Activated naive CD4-positive, alpha-beta T cell treated with anti-CD3 and anti-CD28 coated beads, Interleukin-2, amount 50 U/mL, for 24 hours (primary cell): ENCODE measurements at regions not wholly inside any gene's neighbourhood (a gene's known extent, or its start where the extent isn't known, plus 50 kb on each side); places are given as distances from the start of the nearest gene placed in this dataset.

Source experiments
- H3K27ac Mint-ChIP-seq: one replicate; pipeline ENCODE4 v1.8.0; 2021; ENCODE audit warnings: mild to moderate bottlenecking, mixed read lengths
- H3K27me3 Mint-ChIP-seq: one replicate; pipeline ENCODE4 v1.8.0; 2021; ENCODE audit warnings: mixed read lengths
- H3K36me3 Mint-ChIP-seq: one replicate; pipeline ENCODE4 v1.8.0; 2021; ENCODE audit warnings: mixed read lengths
- H3K4me1 Mint-ChIP-seq: one replicate; pipeline ENCODE4 v1.8.0; 2021; ENCODE audit warnings: mixed read lengths
- H3K4me3 Mint-ChIP-seq: one replicate; pipeline ENCODE4 v1.8.0; 2021; ENCODE audit warnings: mild to moderate bottlenecking, mixed read lengths
- H3K9me3 Mint-ChIP-seq: one replicate; pipeline ENCODE4 v1.8.0; 2021; ENCODE audit warnings: mixed read lengths

- H3K4me3 Mint-ChIP-seq = no peak overlapping the region
- H3K27ac Mint-ChIP-seq = no peak overlapping the region
- no peaks in the 10 kb centered on the region for H3K9me3 Mint-ChIP-seq
- H3K36me3 Mint-ChIP-seq = no peaks in the 10 kb centered on the region
- H3K27me3 Mint-ChIP-seq = peaks cover 17% of the 10 kb centered on the region
- H3K4me1 Mint-ChIP-seq = no peaks in the 10 kb centered on the region
Observed at GRCh38 chr15:62568004-62568403, 402.9 kb upstream of the C2CD4B start.

GRCh38 chr15:62568702-62569101, 403.6 kb upstream of the C2CD4B start:
- no peaks in the 10 kb centered on the region for H3K4me1 Mint-ChIP-seq
- H3K36me3 Mint-ChIP-seq = no peaks in the 10 kb centered on the region
- H3K9me3 Mint-ChIP-seq = no peaks in the 10 kb centered on the region
- no peak overlapping the region for H3K27ac Mint-ChIP-seq
- no peak overlapping the region for H3K4me3 Mint-ChIP-seq
- peaks cover 11% of the 10 kb centered on the region for H3K27me3 Mint-ChIP-seq

- Mint-ChIP-seq H3K36me3 (no peaks in the 10 kb centered on the region), H3K9me3 (no peaks in the 10 kb centered on the region), H3K27me3 (peaks cover 10% of the 10 kb centered on the region), H3K27ac (peak overlapping the region; percentile 48), H3K4me1 (no peaks in the 10 kb centered on the region), H3K4me3 (no peak overlapping the region)
Observed at GRCh38 chr15:62569460-62570404, 404.6 kb upstream of the C2CD4B start.

GRCh38 chr15:62570405-62570783, 405.3 kb upstream of the C2CD4B start:
- H3K4me3 Mint-ChIP-seq = no peak overlapping the region
- no peaks in the 10 kb centered on the region for H3K9me3 Mint-ChIP-seq
- H3K27ac Mint-ChIP-seq = no peak overlapping the region
- no peaks in the 10 kb centered on the region for H3K36me3 Mint-ChIP-seq
- no peaks in the 10 kb centered on the region for H3K4me1 Mint-ChIP-seq
- H3K27me3 Mint-ChIP-seq = peaks cover 8% of the 10 kb centered on the region

- Mint-ChIP-seq H3K27me3 (peaks cover 7% of the 10 kb centered on the region), H3K9me3 (no peaks in the 10 kb centered on the region), H3K4me1 (no peaks in the 10 kb centered on the region), H3K4me3 (no peak overlapping the region), H3K27ac (no peak overlapping the region), H3K36me3 (no peaks in the 10 kb centered on the region)
Observed at GRCh38 chr15:62571072-62571471, 406.0 kb upstream of the C2CD4B start.

- Mint-ChIP-seq H3K27me3 (peaks cover 4% of the 10 kb centered on the region), H3K27ac (no peak overlapping the region), H3K9me3 (no peaks in the 10 kb centered on the region), H3K36me3 (no peaks in the 10 kb centered on the region), H3K4me1 (no peaks in the 10 kb centered on the region), H3K4me3 (no peak overlapping the region)
Observed at GRCh38 chr15:62572797-62573196, 407.7 kb upstream of the C2CD4B start.

GRCh38 chr15:62573876-62574275, 408.8 kb upstream of the C2CD4B start:
- Mint-ChIP-seq H3K9me3 (no peaks in the 10 kb centered on the region), H3K27ac (no peak overlapping the region), H3K36me3 (no peaks in the 10 kb centered on the region), H3K27me3 (peaks cover 4% of the 10 kb centered on the region), H3K4me1 (no peaks in the 10 kb centered on the region), H3K4me3 (no peak overlapping the region)

GRCh38 chr15:62578546-62578945, 413.5 kb upstream of the C2CD4B start:
- peaks cover 4% of the 10 kb centered on the region for H3K27me3 Mint-ChIP-seq
- no peaks in the 10 kb centered on the region for H3K36me3 Mint-ChIP-seq
- H3K9me3 Mint-ChIP-seq = no peaks in the 10 kb centered on the region

GRCh38 chr15:62578960-62579359, 413.9 kb upstream of the C2CD4B start:
- peaks cover 4% of the 10 kb centered on the region for H3K27me3 Mint-ChIP-seq
- H3K4me1 Mint-ChIP-seq = no peaks in the 10 kb centered on the region
- H3K9me3 Mint-ChIP-seq = no peaks in the 10 kb centered on the region
- H3K4me3 Mint-ChIP-seq = no peak overlapping the region
- H3K36me3 Mint-ChIP-seq = no peaks in the 10 kb centered on the region
- H3K27ac Mint-ChIP-seq = no peak overlapping the region

More at GRCh38 chr15:62578546-62578945, 413.5 kb upstream of the C2CD4B start:
- no peaks in the 10 kb centered on the region for H3K4me1 Mint-ChIP-seq
- no peak overlapping the region for H3K4me3 Mint-ChIP-seq
- no peak overlapping the region for H3K27ac Mint-ChIP-seq

- Mint-ChIP-seq H3K4me1 (no peaks in the 10 kb centered on the region), H3K27ac (no peak overlapping the region), H3K4me3 (no peak overlapping the region), H3K36me3 (no peaks in the 10 kb centered on the region), H3K27me3 (peaks cover 4% of the 10 kb centered on the region), H3K9me3 (no peaks in the 10 kb centered on the region)
Observed at GRCh38 chr15:62579842-62580241, 414.8 kb upstream of the C2CD4B start.

GRCh38 chr15:62582580-62582979, 417.5 kb upstream of the C2CD4B start:
- H3K27ac Mint-ChIP-seq = no peak overlapping the region

GRCh38 chr15:62584301-62585235, 419.5 kb upstream of the C2CD4B start:
- no peak overlapping the region for H3K4me3 Mint-ChIP-seq
- no peak overlapping the region for H3K27ac Mint-ChIP-seq
- H3K36me3 Mint-ChIP-seq = no peaks in the 10 kb centered on the region
- H3K27me3 Mint-ChIP-seq = peaks cover 4% of the 10 kb centered on the region
- no peaks in the 10 kb centered on the region for H3K9me3 Mint-ChIP-seq
- H3K4me1 Mint-ChIP-seq = no peaks in the 10 kb centered on the region

More at GRCh38 chr15:62582580-62582979, 417.5 kb upstream of the C2CD4B start:
- Mint-ChIP-seq H3K36me3 (no peaks in the 10 kb centered on the region), H3K9me3 (no peaks in the 10 kb centered on the region), H3K4me1 (no peaks in the 10 kb centered on the region), H3K27me3 (peaks cover 4% of the 10 kb centered on the region), H3K4me3 (no peak overlapping the region)

- H3K9me3 Mint-ChIP-seq = no peaks in the 10 kb centered on the region
- H3K4me1 Mint-ChIP-seq = no peaks in the 10 kb centered on the region
- no peak overlapping the region for H3K4me3 Mint-ChIP-seq
- no peaks in the 10 kb centered on the region for H3K36me3 Mint-ChIP-seq
- H3K27me3 Mint-ChIP-seq = peaks cover 6% of the 10 kb centered on the region
- no peak overlapping the region for H3K27ac Mint-ChIP-seq
Observed at GRCh38 chr15:62588938-62589670, 424.0 kb upstream of the C2CD4B start.

- H3K36me3 Mint-ChIP-seq = no peaks in the 10 kb centered on the region
- H3K4me3 Mint-ChIP-seq = no peak overlapping the region
- peaks cover 12% of the 10 kb centered on the region for H3K27me3 Mint-ChIP-seq
- no peak overlapping the region for H3K27ac Mint-ChIP-seq
- no peaks in the 10 kb centered on the region for H3K4me1 Mint-ChIP-seq
- no peaks in the 10 kb centered on the region for H3K9me3 Mint-ChIP-seq
Observed at GRCh38 chr15:62591842-62592838, 427.1 kb upstream of the C2CD4B start.
